Small intestine (tissue), 7 donors: ENCODE measurements at regions not wholly inside any gene's neighbourhood (a gene's known extent, or its start where the extent isn't known, plus 50 kb on each side); places are given as distances from the start of the nearest gene placed in this dataset.

Experiments used
- DNase-seq, 2 donors: peaks; one replicate each; pipeline versions ENCODE4 v3.0.0 to v3.0.0-alpha.2; 2013
- FAIRE-seq: peaks from 2 replicates; lab custom pipeline; 2012; peaks lifted over from hg19 to GRCh38; lab: Jason Lieb, UNC
- H3K27ac ChIP-seq, 3 donors: one replicate each; pipeline ENCODE4 v1.5.1; 2013; ENCODE audit warnings: low read length in 2 of 3, mild to moderate bottlenecking in 2 of 3, control low read depth in 1 of 3, inconsistent platforms in 1 of 3, low read depth in 1 of 3, moderate library complexity in 1 of 3
- H3K27me3 ChIP-seq, 3 donors: one replicate each; pipeline ENCODE4 v1.6.1; 2013; ENCODE audit warnings: low read length in 3 of 3, inconsistent platforms in 1 of 3; ENCODE audit not compliant: control insufficient read depth in 3 of 3, insufficient read depth in 3 of 3
- H3K36me3 ChIP-seq, 3 donors: one replicate each; pipeline ENCODE4 v1.6.1; 2013; ENCODE audit warnings: low read length in 3 of 3, inconsistent platforms in 1 of 3, low read depth in 1 of 3, mild to moderate bottlenecking in 1 of 3, moderate library complexity in 1 of 3; ENCODE audit not compliant: control insufficient read depth in 3 of 3, insufficient read depth in 2 of 3
- H3K4me1 ChIP-seq, 3 donors: one replicate each; pipeline ENCODE4 v1.6.1; 2013; ENCODE audit warnings: low read length in 2 of 3, inconsistent platforms in 1 of 3, low read depth in 1 of 3, mild to moderate bottlenecking in 1 of 3, moderate library complexity in 1 of 3; ENCODE audit not compliant: control insufficient read depth in 3 of 3, insufficient read depth in 2 of 3
- H3K4me3 ChIP-seq, 3 donors: one replicate each; pipeline ENCODE4 v1.5.1; 2013; ENCODE audit warnings: low read length in 3 of 3, control low read depth in 1 of 3, inconsistent platforms in 1 of 3, low read depth in 1 of 3, mild to moderate bottlenecking in 1 of 3, moderate library complexity in 1 of 3
- H3K9me3 ChIP-seq, 2 donors: one replicate each; pipeline ENCODE4 v1.6.1; 2013; ENCODE audit warnings: low read depth in 1 of 2, low read length in 1 of 2; ENCODE audit not compliant: control insufficient read depth in 2 of 2, insufficient read depth in 1 of 2
- WGBS, 3 donors: extraction: QIAGEN DNeasy Blood & Tissue Kit; methylation state at CpG; one replicate each; pipeline ENCODE4 v1.1.7; 2013; 5-methylcytosine and 5-hydroxymethylcytosine counted together
- donor health status: healthy with polysubstance abuse.
- donor health status: control.
- donor health status: control.
- donor health status: Bipolar disorder and iron deficiency.
- donor health status: healthy.

- Histone ChIP-seq H3K4me3 (no peak overlapping the region), H3K4me1 (no peaks in the 10 kb centered on the region), H3K27ac (no peak overlapping the region), H3K27me3 (no peaks in the 10 kb centered on the region), H3K36me3 (no peaks in the 10 kb centered on the region), H3K9me3 (no peaks in the 10 kb centered on the region)
- FAIRE-seq (no peak), DNase-seq (no peak)
- WGBS, 3 donors: 85 to 94% (median 88%) methylated on average over 5 of the region's 5 CpGs
These were observed 377.4 kb downstream of the GRIN2B start for GRCh38 chr12:13603953-13604352.

- Histone ChIP-seq H3K4me3 (no peak overlapping the region), H3K4me1 (no peaks in the 10 kb centered on the region), H3K27ac (no peak overlapping the region), H3K27me3 (no peaks in the 10 kb centered on the region), H3K9me3 (no peaks in the 10 kb centered on the region), H3K36me3 (no peaks in the 10 kb centered on the region)
- FAIRE-seq (no peak), DNase-seq (no peak)
- 14 to 38% (median 27%) methylated on average over 2 of the region's 2 CpGs for WGBS, 3 donors
These were observed 379.2 kb downstream of the GRIN2B start for GRCh38 chr12:13602172-13602571.

GRCh38 chr12:13599176-13599575 is 382.2 kb downstream of the GRIN2B start:
- DNase-seq (no peak), FAIRE-seq (no peak)
- Histone ChIP-seq H3K27ac (no peak overlapping the region), H3K4me3 (no peak overlapping the region), H3K9me3 (no peaks in the 10 kb centered on the region), H3K4me1 (no peaks in the 10 kb centered on the region), H3K27me3 (no peaks in the 10 kb centered on the region), H3K36me3 (no peaks in the 10 kb centered on the region)
- WGBS, 3 donors: 74 to 87% (median 79%) methylated on average over 4 of the region's 4 CpGs

- WGBS, 3 donors: 81 to 82% (median 82%) methylated on average over 2 of the region's 2 CpGs
- FAIRE-seq (no peak), DNase-seq (no peak)
- Histone ChIP-seq H3K4me1 (no peaks in the 10 kb centered on the region), H3K4me3 (no peak overlapping the region), H3K27me3 (no peaks in the 10 kb centered on the region), H3K9me3 (no peaks in the 10 kb centered on the region), H3K36me3 (no peaks in the 10 kb centered on the region), H3K27ac (no peak overlapping the region)
These were observed 383.6 kb downstream of the GRIN2B start for GRCh38 chr12:13597837-13598236.

- H3K27ac ChIP-seq: no peak overlapping the region
- DNase-seq (peak; percentile 8 to 52), FAIRE-seq (no peak)
- WGBS, 3 donors: 25 to 56% (median 45%) methylated on average over 4 of the region's 4 CpGs
- no peaks in the 10 kb centered on the region for H3K4me1 ChIP-seq
- H3K36me3 ChIP-seq: no peaks in the 10 kb centered on the region
- no peak overlapping the region for H3K4me3 ChIP-seq
- no peaks in the 10 kb centered on the region for H3K9me3 ChIP-seq
- H3K27me3 ChIP-seq: no peaks in the 10 kb centered on the region
These were observed 384.2 kb downstream of the GRIN2B start for GRCh38 chr12:13597166-13597565.

GRCh38 chr12:13596714-13597113 is 384.7 kb downstream of the GRIN2B start:
- Histone ChIP-seq H3K4me1 (no peaks in the 10 kb centered on the region), H3K9me3 (no peaks in the 10 kb centered on the region), H3K36me3 (no peaks in the 10 kb centered on the region), H3K27ac (no peak overlapping the region), H3K4me3 (no peak overlapping the region), H3K27me3 (no peaks in the 10 kb centered on the region)
- no peak for FAIRE-seq
- no peak for DNase-seq
- 74 to 88% (median 84%) methylated on average over 1 of the region's 1 CpG for WGBS, 3 donors

- WGBS, 3 donors: 68 to 80% (median 77%) methylated on average over 2 of the region's 2 CpGs
- H3K4me3 ChIP-seq: no peak overlapping the region
- no peaks in the 10 kb centered on the region for H3K4me1 ChIP-seq
- no peaks in the 10 kb centered on the region for H3K36me3 ChIP-seq
- FAIRE-seq: no peak
- DNase-seq: no peak
- no peak overlapping the region for H3K27ac ChIP-seq
- H3K27me3 ChIP-seq: no peaks in the 10 kb centered on the region
- no peaks in the 10 kb centered on the region for H3K9me3 ChIP-seq
These were observed 385.6 kb downstream of the GRIN2B start for GRCh38 chr12:13595536-13596443.

GRCh38 chr12:13594731-13595514 is 386.5 kb downstream of the GRIN2B start:
- Histone ChIP-seq H3K9me3 (no peaks in the 10 kb centered on the region), H3K36me3 (no peaks in the 10 kb centered on the region), H3K27me3 (no peaks in the 10 kb centered on the region), H3K27ac (no peak overlapping the region), H3K4me3 (no peak overlapping the region), H3K4me1 (no peaks in the 10 kb centered on the region)
- 83 to 88% (median 88%) methylated on average over 5 of the region's 5 CpGs for WGBS, 3 donors
- DNase-seq (no peak), FAIRE-seq (no peak)
